Activated CD8-positive, alpha-beta memory T cell treated with anti-CD3 and anti-CD28 coated beads, Interleukin-2, amount 50 U/mL, for 4 hours (primary cell): ENCODE measurements at regions not wholly inside any gene's neighbourhood (a gene's known extent, or its start where the extent isn't known, plus 50 kb on each side); places are given as distances from the start of the nearest gene placed in this dataset.
"Not testable (repeated sequence)": the region's sequence is repeated elsewhere in the genome, so short reads cannot be mapped to it uniquely, and the experiment has no call there.

Experiments
- DNase-seq: peaks from one replicate; pipeline ENCODE4 v3.0.0-alpha.2; 2020

DNA sequence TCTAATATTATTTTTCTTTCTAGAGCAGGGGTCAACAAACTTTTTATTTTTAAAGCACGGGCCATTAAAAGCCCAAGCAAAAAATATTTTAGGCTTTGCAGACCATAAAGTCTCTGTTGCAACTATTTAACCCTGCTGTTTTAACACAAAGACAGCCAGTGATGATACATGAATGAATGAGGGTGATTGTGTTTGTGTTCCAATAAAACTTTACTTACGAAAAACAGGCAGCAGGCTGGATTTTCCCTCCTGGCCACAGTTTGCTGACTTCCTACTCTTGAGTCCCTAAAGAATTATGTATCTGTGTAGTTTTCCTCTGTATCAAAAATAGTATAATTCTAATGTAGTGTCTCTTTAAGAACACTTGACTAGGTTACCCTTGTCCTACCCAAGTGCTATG, 402.0 kb downstream of the ADCYAP1 start:
- no peak for DNase-seq

DNA sequence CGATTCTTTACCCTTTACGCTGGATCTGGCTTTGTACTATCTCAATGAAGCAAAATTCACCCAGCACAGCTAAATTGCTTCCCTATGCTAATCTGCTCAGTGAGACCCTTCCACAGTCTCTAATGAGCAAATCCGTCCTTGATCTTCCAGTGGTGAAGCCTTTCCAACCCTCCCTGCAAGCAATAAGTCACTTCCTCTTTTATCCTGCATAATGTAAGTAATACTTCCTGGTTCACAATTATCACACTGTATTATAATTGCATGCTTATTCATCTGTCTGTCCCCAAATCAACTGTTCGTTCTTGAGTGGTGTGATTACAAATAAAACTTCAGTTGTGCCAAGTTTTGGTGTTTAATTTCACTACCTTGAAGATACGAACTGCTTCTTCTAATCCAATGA, 404.0 kb downstream of the ADCYAP1 start:
- DNase-seq, result no peak

DNA sequence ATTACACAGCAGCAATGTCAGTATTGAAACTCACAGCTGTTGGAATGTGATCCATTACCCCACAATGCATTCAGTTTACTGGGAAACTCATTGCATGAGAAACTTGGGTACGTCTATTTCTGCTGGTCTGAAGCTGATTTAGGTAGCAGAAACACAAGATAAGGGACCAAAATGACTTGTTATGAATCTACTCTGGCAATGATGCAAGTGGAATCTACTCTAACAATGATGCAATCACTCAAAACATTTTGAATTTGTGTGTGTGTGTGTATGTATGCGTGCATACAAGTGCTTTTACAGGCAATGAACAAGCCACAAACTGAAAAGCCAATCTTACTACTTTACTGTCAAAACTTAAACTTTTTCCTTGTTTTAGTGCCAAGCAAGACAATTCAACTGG, 406.7 kb downstream of the ADCYAP1 start:
- no peak for DNase-seq

DNA sequence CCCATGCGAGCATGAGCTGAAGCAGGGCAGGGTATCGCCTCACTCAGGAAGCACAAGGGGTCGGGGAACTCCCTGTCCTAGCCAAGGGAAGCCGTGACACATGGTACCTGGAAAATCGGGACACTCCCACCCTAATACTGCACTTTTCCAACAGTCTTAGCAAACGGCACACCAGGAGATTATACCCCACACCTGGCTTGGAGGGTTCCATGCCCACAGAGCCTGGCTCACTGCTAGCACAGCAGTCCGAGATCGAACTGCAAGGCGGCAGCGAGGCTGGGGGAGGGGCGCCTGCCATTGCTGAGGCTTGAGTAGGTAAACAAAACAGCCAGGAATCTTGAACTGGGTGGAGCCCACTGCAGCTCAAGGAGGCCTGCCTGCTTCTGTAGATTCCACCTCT, 430.7 kb downstream of the ADCYAP1 start:
- DNase-seq, result not testable (repeated sequence)

DNA sequence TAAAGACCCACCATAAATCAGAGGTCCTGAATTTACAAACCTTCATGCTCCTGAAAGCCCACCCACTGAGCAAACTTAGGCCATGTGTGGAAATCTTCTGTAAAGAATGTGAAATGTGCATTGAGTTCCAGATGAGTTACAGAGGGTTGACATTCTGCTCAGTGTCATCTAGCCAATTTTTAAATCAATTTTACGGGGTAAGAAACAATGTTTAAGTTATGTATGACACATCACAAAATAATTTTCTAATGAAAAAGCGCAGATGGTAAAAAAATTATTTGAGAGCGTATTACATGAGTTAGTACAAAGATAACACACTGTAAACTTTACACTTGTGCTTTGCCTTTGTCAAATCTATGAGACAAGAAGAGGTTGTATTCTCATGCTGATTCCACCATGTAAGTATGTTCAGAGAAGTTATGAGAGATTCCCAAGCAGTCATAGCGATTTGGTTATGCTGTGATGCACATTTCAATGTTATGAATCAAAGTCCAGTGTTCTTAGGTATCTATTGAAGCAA, 446.3 kb downstream of the ADCYAP1 start:
- DNase-seq, result no peak

DNA sequence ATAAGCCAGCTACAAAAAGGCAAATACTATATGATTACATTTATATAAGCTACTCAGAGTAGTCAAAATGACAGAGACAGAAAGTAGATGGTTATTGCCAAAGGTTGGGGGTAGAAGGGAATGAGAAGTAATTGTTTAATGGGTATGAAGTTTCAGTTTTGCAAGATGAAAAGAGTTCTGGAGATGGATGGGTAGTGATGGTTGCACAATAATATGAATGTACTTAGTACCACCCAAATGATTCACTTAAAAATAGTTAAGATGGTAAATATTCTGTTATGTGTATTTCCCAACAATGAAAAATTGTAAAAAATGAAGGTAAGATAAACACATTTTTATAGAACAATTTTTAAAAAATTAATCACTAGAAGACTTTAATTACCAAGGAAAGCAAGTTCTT, 448.4 kb downstream of the ADCYAP1 start:
- no peak for DNase-seq

DNA sequence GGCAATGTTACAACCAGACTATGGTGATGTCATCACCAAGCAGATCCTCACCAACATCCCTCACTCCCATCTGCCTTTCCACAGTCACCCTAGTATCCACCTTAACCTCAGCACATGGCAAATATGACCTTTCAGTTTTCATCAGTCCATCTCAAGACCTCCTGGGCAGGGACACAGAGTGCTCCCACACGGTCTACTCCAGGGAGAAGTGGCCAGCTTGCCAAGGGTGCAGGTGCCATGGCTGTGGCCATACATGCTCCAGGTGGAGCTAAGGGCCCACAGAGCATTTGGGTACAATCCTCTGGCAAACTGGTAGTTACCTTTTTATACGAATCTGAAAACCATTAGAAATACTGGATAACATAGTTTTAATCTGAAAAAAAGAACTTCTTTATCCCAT, 453.1 kb downstream of the ADCYAP1 start:
- DNase-seq, result no peak

DNA sequence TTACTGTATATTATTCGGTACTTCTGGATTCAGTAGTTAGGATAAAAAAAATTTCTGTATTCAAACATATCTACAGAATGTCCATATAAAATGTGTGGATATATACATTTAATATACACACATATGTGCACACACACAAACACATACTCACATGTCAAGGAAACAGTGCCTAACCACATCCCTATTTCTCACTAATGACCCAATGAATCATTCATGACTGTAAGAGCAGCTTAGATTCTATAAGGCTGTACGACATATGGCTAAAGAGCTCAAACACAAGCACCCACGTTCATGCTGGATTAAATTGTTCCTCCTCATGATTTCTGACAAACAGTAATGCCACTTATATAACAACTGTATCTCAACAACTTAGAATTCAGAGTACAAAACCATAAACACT, 457.3 kb downstream of the ADCYAP1 start:
- DNase-seq, result no peak

DNA sequence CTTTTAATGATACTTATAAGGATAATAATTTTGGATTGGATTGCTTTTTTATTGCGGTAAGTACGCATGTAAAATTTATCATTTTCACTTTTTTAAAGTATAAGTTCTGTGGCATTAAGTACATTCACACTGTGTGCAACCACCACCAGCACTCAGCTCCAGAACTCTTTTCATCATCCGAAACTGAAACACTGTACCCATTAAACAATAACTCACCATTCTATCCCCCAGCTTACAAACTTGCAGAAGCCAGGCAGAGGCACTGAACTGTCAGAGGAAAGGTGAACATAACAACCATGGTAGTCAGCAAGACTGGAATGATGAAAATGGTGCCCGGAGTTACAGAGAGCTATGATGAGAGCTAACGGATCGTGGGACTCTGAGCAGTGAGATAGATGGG, 465.9 kb downstream of the ADCYAP1 start:
- DNase-seq, result no peak

DNA sequence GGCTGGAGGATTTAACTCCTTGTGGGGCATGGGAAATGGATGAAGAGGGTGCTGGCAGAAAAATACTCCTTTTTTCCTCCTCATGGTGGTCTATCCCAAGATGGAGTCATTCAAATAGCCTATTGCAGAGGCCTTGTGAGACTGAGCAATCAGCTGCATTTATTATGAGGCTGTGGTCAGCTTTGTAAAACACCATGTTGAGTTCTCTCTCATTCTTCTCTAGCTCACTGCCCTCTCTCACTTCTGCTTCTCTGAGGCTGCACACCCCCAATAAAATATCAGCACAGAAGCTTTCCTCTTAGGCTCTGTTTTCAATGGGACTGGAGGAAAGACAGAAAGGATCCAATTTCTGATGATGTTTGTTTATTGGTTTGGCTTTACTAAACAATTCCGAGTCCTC, 467.1 kb downstream of the ADCYAP1 start:
- DNase-seq, result no peak

DNA sequence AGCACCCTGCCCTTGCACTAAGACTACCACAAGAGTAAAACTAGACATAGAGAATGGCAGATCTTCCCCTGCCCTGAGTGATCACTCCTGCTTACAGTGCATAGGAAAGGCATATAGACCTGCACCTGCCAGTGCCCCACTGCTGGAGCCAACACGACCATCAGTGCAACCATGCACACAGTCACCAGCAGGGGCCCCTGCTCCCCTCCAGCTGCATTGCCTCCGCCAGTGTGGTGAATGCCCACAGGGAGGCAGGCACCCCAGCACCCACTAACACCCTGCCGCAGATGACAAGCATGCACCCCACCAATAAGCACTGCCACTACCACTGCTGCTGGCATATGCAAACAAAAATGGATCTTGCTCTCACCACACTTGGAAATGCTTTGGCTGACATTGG, 478.8 kb downstream of the ADCYAP1 start:
- no peak for DNase-seq

DNA sequence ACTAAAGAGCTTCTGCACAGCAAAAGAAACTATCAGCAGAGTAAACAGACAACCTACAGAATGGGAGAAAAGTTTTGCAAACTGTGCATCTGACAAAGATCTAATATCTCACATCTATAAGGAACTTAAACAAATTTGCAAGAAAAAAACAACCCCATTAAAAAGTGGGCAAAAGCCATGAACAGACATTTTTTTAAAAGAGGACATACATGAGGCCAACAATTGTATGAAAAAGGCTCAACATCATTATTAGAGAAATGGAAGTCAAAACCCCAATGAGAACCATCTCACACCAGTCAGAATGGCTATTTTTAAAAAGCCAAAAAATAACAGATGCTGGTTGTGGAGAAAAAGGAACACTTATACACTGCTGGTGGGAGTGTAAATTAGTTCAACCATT, 483.8 kb downstream of the ADCYAP1 start:
- not testable (repeated sequence) for DNase-seq

DNA sequence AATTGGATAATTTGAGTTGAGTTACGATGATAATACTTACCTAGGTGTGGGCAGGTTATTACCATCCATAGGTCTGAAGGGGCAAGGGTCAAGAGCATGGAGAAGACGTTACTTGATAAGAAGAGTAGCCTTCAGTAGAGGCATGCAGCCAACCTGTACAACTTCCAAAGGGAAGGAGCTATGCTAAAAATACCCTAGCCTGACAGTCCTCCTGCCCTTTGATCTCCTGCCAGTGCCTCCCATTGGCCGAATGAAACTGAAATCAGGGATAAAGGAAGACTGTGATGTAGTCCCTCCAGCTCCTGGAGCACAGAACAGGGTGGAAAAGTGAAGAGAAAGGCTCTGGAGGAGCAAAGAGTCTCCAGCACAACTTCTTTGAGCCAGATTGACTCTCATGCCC, 487.4 kb downstream of the ADCYAP1 start:
- no peak for DNase-seq

DNA sequence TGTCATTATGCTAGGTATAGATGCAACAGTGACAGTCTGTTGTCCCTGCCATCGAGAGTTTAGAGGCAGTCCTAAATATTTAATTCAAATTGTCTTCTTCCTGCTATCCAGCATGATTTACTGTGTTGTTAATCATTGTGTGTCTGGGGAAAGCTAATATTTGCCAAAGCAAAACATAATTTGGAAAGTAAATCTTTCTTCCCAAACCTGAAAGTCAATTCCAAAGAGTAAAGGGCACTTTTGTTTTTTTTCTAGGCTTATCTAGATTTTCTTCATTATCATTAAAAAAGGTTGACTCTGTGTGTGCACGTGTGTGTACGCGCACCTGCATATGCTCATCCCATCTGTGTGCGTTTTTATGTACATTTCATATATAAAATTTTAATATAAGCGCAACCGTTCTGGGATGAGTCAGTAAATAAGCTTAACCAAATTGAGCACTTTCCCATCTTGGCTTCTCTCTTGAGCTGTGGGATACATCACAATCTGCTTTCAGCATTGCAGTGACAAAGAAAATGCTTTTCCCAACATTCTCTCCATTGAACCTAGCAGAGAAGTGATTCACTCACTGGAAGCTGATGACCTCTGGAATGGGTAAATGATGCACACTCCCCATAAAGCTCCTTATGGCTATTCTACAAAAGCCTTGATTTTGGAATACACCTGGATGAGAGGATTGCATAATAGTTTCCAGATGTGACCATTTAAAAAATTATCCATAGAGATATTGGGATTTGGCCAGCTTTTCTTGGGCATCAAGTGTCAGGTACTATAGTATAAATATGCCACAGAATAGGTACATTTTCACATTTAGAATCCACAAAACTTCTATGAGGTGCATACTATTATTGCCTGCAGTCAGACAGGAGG, 488.4 kb downstream of the ADCYAP1 start:
- no peak for DNase-seq

DNA sequence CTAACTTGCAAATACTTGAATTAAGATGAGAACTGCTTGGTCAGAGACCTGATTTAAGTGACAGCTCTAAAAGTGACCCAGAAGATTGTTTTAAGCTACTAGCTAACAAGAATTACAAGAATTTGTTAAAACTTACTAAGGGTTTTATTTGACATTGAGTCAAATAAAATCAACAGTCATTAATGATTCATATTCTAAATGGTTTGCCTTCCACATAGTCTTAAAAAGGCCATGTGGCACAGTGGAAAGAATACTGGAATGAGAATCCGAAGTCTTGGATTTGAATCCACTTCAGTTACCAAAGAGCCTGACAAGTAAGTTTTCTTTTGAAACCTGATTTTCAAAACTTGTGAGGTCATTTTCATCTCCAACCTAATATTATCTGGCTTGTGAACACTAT, 489.3 kb downstream of the ADCYAP1 start:
- no peak for DNase-seq

DNA sequence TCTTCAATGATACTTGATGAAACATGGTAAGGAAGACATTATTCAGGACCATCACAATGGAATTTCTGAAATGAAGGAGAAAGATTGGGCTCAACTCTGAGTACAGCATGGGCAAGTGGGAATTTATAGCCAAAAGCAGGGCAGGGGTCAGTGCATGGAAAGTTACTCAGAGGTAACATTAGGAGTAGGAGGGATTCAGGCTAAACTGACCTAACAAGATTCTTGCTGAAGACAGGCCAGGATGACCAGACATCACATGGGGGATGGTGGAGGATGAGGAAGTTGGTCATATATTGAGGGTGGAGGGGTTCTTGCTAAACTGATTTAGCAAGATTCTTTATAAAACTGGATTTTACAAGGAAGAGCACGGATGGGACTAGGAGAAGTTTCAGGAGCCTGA, 489.8 kb downstream of the ADCYAP1 start:
- DNase-seq, result no peak

DNA sequence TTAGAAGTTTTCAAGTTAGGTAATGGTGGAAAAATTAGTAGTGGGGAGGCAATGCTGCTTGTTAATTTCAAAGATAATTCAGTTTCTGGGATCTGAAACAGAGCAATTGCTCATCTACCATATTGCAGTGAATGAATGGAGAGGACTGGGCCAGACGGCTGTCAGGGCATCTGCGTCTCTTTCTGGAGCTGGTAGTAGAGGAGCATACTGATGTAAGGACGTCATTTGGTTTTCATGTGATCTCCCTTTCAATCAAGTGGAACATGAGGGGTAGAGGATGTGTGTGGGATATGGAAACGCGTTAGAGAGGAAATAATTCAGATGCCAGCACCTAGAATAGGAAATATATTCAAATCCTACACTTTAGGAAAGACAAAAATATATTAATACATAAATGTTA, 490.3 kb downstream of the ADCYAP1 start:
- no peak for DNase-seq

DNA sequence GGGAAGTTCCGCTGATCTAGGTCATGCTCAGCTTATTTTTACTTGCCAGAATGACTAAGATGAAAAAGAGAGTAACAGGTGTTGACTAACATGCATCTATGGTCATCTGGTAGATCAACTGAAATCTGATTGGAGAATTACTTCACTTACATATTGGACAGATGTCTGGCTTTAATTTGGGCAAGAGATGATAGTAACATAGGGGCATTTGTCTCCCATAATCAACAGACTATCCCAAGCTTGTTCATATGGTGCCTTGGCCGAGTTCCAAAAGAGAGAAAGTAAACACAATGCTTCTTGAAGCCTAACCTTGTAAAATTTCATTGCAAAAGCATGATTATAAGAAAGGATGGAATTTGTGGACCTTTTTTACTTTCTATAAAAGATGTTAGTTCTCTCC, 503.7 kb downstream of the ADCYAP1 start:
- no peak for DNase-seq

DNA sequence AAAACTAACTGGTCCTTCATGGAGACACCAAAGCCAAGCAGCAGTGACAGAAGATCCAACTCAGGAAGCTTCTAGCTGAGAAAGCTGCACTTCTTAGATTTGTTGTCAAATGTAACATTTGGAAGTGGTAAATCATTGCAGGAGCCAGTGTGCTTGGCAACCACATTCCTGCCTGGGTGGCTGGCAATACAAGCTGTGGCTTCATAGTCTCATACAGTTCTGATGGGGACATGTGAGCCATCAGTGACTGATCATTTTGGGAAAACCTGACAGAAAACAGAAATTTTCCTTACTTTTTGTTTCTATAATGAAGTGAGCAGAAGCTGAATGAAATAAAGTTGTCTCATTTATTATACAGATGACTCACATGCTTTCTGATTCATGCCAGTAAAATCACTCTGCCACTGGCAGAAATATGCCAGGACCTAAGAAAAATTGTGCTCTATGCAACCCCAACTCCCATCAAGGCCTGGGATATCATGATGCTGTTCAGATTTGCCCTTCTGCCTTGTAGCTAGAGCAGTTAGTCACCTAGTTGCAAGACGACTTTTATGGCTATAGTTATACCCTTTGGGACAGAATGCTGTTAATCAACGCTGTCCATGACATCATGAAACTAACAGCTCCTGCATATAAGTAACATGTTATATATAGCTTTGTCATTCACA, 508.1 kb downstream of the ADCYAP1 start:
- no peak for DNase-seq

DNA sequence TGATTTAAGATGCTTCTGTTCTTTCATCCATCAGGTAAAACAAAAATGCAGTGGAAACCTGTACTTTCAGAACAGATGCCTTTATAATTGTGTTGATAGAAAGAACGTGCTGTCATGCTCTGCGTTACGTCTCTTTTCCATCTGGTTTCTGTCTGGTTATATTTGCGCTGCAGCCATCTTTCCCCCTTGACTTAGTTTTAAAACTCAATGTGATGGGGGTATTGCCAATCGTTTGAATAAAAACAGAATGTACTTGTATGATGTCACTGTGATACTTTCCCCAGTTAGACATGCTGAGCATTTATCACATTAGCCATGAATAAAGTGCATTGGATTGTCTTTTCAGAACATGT, 508.6 kb downstream of the ADCYAP1 start:
- no peak for DNase-seq

DNA sequence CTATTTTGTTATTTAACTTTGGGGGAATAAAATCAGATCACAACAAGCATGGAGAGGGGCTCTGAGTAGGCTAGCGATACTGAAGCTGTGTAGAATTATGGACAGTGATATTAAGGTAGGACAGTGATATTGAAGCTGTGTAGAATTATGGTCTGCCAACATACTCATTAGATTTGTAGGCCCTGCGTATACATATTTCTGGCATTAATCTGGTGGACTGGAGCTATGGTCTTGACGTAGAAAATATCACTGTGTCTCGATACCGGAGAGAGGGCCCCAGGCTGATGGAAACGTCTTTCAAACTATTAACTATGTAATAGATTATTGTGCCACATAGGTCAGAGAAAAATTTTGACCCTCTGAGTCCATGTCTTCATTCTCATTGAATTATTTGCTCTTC, 511.4 kb downstream of the ADCYAP1 start:
- DNase-seq, result no peak

DNA sequence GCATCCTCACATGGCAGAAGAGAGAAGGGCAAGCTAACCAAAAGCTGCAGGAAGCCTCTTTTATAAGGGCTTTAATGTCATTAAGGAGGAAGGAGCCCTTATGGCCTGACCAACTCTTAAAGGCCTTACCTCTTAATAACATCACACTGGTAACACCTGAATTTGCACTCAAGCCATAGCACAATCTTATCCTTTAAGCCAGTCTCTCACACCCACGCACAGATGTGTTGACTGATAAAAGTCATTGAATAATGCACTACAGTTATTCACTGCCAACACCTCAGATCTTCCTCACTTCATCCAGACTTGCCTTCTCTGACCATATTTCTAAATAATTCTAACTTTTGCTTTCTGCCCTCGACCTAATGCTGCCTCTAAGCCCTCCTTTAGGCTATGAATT, 516.8 kb downstream of the ADCYAP1 start:
- DNase-seq, result no peak

DNA sequence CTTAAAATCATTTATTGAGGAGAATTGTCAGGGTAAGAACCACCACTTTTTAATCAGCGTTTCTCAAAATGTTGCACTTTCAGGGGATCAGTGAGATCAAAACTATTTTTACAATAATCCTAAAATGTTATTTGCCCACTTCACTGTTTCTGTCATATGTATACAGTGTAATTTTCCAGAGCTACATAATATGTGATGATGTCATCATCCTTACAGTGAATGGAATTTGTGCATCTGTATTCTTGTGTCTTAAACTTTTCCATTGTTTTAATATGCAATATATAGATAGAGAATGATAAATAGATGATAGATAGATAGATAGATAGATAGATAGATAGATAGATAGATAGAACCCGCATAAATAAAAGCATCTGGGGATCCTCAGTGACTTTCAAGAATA, 518.0 kb downstream of the ADCYAP1 start:
- DNase-seq, result no peak

DNA sequence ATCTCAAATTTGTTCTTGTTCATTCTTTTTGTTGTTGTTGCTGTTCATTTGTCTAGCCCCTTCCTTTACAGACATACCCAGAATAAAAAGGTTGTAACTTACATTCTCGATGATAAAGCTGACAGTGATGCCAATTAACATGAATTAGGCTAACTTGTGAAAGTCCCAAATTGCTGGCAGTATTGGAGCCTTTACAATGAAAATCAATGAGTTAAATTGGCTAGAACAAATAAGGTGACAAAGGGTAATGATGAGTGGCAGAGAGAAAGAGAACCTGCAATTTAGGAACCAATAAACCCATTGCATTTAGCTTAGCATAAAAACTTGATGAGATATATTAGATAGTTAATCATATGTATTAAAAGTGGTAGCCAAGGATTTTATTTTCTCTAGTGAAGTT, 521.0 kb downstream of the ADCYAP1 start:
- DNase-seq, result no peak

DNA sequence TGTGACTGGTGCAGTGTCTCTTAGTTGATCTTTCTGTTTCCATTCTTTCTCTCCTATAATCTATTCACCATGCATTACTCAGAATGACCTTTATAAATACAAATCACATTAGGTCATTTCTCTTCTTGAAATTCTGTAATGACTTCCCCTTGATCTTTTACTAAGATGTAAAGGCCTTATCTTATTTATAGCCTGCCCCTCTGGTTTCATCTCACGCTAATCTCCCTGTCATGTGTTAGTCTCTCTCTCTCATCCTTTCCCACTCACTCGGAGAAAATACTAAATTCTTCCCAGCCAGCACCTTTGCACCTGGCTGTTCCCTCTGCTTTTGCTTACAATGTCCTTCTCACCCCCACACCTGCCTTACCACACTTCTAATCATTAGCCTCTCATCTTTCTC, 530.8 kb downstream of the ADCYAP1 start:
- no peak for DNase-seq
